C4-2B (cell line): ENCODE measurements at regions not wholly inside any gene's neighbourhood (a gene's known extent, or its start where the extent isn't known, plus 50 kb on each side); places are given as distances from the start of the nearest gene placed in this dataset.

Experiments used
- ZFX ChIP-seq: fragments of 450-650 bp; IDR thresholded peaks from 2 replicates; pipeline ENCODE4 v1.6.1; 2017
- TF ChIP-seq, protein P1 (sequence below): fragments of 450-650 bp; conservative IDR thresholded peaks from 2 replicates; pipeline ENCODE4 v1.5.1; 2017; ENCODE audit warnings: mild to moderate bottlenecking

DNA sequence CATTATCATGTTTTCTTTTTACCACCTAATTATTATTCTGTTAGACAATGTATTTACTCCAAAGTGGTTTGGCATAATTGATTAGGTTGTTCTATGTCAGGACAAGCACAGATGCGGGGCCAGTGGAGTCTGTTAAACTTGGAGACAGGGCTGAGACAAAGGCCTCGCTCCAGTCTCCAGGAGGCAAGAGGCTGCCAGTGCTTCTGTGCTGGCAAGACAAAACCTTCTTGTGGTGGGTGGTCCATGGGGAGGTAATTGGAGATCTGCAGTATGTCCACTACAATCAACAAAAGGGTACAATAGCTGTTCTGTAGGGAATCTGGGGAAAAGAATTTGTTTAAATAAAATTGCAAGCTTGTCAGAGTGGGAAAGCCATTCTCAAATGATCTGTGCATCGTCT is 677.2 kb upstream of the SLC35B3 start:
- TF ChIP-seq, protein P1, sequence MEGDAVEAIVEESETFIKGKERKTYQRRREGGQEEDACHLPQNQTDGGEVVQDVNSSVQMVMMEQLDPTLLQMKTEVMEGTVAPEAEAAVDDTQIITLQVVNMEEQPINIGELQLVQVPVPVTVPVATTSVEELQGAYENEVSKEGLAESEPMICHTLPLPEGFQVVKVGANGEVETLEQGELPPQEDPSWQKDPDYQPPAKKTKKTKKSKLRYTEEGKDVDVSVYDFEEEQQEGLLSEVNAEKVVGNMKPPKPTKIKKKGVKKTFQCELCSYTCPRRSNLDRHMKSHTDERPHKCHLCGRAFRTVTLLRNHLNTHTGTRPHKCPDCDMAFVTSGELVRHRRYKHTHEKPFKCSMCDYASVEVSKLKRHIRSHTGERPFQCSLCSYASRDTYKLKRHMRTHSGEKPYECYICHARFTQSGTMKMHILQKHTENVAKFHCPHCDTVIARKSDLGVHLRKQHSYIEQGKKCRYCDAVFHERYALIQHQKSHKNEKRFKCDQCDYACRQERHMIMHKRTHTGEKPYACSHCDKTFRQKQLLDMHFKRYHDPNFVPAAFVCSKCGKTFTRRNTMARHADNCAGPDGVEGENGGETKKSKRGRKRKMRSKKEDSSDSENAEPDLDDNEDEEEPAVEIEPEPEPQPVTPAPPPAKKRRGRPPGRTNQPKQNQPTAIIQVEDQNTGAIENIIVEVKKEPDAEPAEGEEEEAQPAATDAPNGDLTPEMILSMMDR: no peak
- TF ChIP-seq ZFX: no peak
